ENCODE measurements at regions not wholly inside any gene's neighbourhood (a gene's known extent, or its start where the extent isn't known, plus 50 kb on each side); places are given as distances from the start of the nearest gene placed in this dataset.

- Histone ChIP-seq H3K4me1 (peaks cover 0 to 16% (median 15%) of the 10 kb centered on the region in 3 donors), H3K27me3 (peaks cover 3 to 17% (median 15%) of the 10 kb centered on the region in 4 donors), H3K4me3 (no peak overlapping the region), H3K27ac (peak overlapping the region in 2 of 4 donors; percentile 64), H3K9me3 (no peaks in the 10 kb centered on the region), H3K36me3 (no peaks in the 10 kb centered on the region)
- DNase-seq (peak in 1 of 6 donors; percentile 40), ATAC-seq (peak in 3 of 4 donors; percentile 6 to 30 (median 30)), FAIRE-seq (no peak)
- TF ChIP-seq, protein P1, sequence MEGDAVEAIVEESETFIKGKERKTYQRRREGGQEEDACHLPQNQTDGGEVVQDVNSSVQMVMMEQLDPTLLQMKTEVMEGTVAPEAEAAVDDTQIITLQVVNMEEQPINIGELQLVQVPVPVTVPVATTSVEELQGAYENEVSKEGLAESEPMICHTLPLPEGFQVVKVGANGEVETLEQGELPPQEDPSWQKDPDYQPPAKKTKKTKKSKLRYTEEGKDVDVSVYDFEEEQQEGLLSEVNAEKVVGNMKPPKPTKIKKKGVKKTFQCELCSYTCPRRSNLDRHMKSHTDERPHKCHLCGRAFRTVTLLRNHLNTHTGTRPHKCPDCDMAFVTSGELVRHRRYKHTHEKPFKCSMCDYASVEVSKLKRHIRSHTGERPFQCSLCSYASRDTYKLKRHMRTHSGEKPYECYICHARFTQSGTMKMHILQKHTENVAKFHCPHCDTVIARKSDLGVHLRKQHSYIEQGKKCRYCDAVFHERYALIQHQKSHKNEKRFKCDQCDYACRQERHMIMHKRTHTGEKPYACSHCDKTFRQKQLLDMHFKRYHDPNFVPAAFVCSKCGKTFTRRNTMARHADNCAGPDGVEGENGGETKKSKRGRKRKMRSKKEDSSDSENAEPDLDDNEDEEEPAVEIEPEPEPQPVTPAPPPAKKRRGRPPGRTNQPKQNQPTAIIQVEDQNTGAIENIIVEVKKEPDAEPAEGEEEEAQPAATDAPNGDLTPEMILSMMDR (IDR thresholded peaks at IDR 0.05): no peak
- WGBS, 2 donors: 49 to 51% methylated on average over 9 of the region's 9 CpGs
- intact Hi-C loops (cut with DNase I): loop anchor here in 1 of 3 donors (5.0 to 10.0 kb wide), 4 partner anchors 255 to 1305 kb away; partner anchors contain the start of genes HOXA3 and HOXA7
Observed at GRCh38 chr7:25849500-25850184, 302.4 kb upstream of the NFE2L3 start.

DNA sequence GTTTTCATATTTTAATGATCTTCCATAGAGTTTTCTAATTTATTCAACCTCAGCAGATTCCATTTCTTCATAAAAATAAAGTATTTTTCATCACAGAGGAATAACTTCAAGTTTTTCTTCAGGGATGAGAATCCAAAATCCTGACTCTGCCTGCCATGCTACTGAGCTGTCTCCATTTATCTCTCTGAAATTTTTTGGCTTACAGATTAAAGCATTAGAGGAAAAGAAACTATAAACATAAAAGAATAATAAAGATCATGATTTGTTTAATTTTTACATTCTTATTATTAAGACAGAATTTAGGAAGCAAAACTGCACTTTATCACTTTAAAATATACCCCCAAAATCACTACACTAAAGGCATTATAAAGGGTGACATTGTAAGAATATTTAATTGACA is 301.8 kb upstream of the NFE2L3 start:
- Histone ChIP-seq H3K4me1 (peaks cover 0 to 16% (median 15%) of the 10 kb centered on the region in 3 donors), H3K9me3 (no peaks in the 10 kb centered on the region), H3K36me3 (no peaks in the 10 kb centered on the region), H3K4me3 (no peak overlapping the region), H3K27ac (peak overlapping the region in 2 of 4 donors; percentile 64), H3K27me3 (peaks cover 3 to 23% (median 20%) of the 10 kb centered on the region in 4 donors)
- no peak for FAIRE-seq
- TF ChIP-seq, protein P1 (IDR thresholded peaks at IDR 0.05): no peak
- intact Hi-C loops (cut with DNase I): loop anchor here in 1 of 3 donors (5.0 to 10.0 kb wide), 3 partner anchors 458 to 1305 kb away; partner anchors contain the start of genes HOXA3 and HOXA7
- DNase-seq: no peak
- ATAC-seq: no peak

- 75 to 77% methylated on average over 8 of the region's 8 CpGs for WGBS, 2 donors
- ATAC-seq: no peak
- FAIRE-seq: no peak
- H3K27ac ChIP-seq: peak overlapping the region in 2 of 4 donors; percentile 64
- H3K9me3 ChIP-seq: no peaks in the 10 kb centered on the region
- intact Hi-C loops (cut with DNase I): loop anchor here in 1 of 3 donors (5.0 to 10.0 kb wide), 3 partner anchors 458 to 1304 kb away; partner anchors contain the start of genes HOXA3 and HOXA7
- peaks cover 3 to 27% (median 25%) of the 10 kb centered on the region in 4 donors for H3K27me3 ChIP-seq
- TF ChIP-seq, protein P1 (IDR thresholded peaks at IDR 0.05): no peak
- DNase-seq: no peak
- no peaks in the 10 kb centered on the region for H3K36me3 ChIP-seq
- H3K4me1 ChIP-seq: peaks cover 0 to 16% (median 15%) of the 10 kb centered on the region in 3 donors
- H3K4me3 ChIP-seq: no peak overlapping the region
Observed at GRCh38 chr7:25850735-25851134, 301.3 kb upstream of the NFE2L3 start.

DNA sequence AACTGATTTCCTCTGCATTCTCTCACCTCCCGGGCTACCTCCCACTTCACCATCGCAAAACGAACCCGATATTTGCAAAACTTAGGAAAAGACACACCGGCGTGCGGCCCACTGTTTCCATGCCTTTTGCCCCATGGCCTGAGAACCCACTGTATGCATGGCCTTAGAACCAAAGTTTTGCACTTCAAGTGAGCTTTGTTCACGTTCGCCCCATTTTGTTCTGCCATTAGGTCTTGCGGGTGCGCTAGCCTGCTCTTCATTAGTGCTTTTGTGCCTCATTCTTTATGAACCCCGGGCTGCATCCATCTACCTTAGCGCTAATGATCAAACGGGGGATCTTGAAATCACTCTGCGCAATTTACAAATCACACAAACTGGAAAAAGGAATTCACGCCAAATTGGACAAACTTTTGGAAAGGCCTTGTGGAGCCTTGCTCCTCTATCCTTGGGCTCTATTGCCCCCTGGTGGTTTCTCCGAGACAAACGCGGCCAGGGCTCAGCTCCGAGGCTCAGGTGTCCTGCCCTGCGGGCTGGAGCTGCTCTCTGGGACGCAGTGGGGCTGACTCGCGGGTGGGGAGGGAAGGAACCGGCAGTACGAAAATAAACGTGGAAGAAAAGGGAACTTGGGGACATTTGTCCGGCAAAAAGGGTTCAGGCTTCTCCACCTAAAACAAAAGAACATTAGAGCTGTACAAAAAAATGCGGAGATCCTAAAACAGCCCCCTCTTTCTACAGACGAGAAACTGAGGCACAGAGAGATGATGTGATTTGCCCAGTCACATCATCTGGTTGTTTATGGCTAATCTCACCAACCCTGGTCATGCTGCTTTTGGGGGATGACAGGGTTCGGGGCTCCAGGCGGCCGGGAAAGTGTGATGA is 300.4 kb upstream of the NFE2L3 start:
- peaks cover 3 to 36% (median 33%) of the 10 kb centered on the region in 4 donors for H3K27me3 ChIP-seq
- H3K27ac ChIP-seq: no peak overlapping the region
- peak overlapping the region in 1 of 4 donors; percentile 27 for H3K4me3 ChIP-seq
- ATAC-seq: peak; percentile 79 to 88 (median 84)
- FAIRE-seq: no peak
- DNase-seq: peak; percentile 62 to 91 (median 79)
- no peaks in the 10 kb centered on the region for H3K36me3 ChIP-seq
- 44 to 46% methylated on average over 33 of the region's 33 CpGs for WGBS, 2 donors
- H3K4me1 ChIP-seq: peaks cover 0 to 16% (median 7%) of the 10 kb centered on the region in 3 donors
- TF ChIP-seq, protein P1 (IDR thresholded peaks at IDR 0.05): peak; percentile 65 to 78 (median 76)
- intact Hi-C loops (cut with DNase I): loop anchor here in 1 of 3 donors (5.0 to 10.0 kb wide), 3 partner anchors 459 to 1303 kb away; partner anchors contain the start of genes HOXA3 and HOXA7
- no peaks in the 10 kb centered on the region for H3K9me3 ChIP-seq
